Upper lobe of left lung (tissue), 6 donors: ENCODE measurements at regions not wholly inside any gene's neighbourhood (a gene's known extent, or its start where the extent isn't known, plus 50 kb on each side); places are given as distances from the start of the nearest gene placed in this dataset.

Experiments
- ATAC-seq, 2 donors: fragments of 200-7000 bp; cut with Tn5 transposase; one replicate each; pipeline ENCODE4 v1.9.1; 2022; ENCODE audit warnings: mild to moderate bottlenecking in 2 of 2, moderate library complexity in 2 of 2; ENCODE audit not compliant: low FRiP score in 2 of 2
- DNase-seq, 2 donors: peaks; one replicate each; pipeline ENCODE4 v3.0.0-alpha.2; 2019 to 2020
- H3K27ac ChIP-seq, 4 donors: fragments of 200-600 bp; sonication (generic); one replicate each; pipeline ENCODE4 v1.5.1; 2016 to 2019
- H3K27me3 ChIP-seq, 4 donors: fragments of 200-600 bp; sonication (generic); one replicate each; pipeline ENCODE4 v1.5.1; 2017 to 2019
- H3K36me3 ChIP-seq, 4 donors: fragments of 200-600 bp; sonication (generic); one replicate each; pipeline ENCODE4 v1.5.1; 2016 to 2019
- H3K4me1 ChIP-seq, 4 donors: fragments of 200-600 bp; sonication (generic); one replicate each; pipeline ENCODE4 v1.5.1; 2018 to 2019
- H3K4me3 ChIP-seq, 4 donors: fragments of 200-600 bp; sonication (generic); one replicate each; pipeline ENCODE4 v1.5.1; 2017 to 2019; ENCODE audit warnings: mild to moderate bottlenecking in 2 of 4, moderate library complexity in 1 of 4
- H3K9me3 ChIP-seq, 4 donors: fragments of 200-600 bp; sonication (generic); one replicate each; pipeline ENCODE4 v1.5.1; 2018 to 2019
- CTCF ChIP-seq, 6 experiments: fragments of 450-650 bp in 4 of 6; fragments of 200-600 bp in 2 of 6; sonication (generic) in 2 of 6; IDR thresholded peaks; one replicate each; pipeline ENCODE4 v1.5.1; 2016 to 2019; ENCODE audit warnings: antibody characterized with exemption in 6 of 6
- EP300 ChIP-seq, 4 donors: sonication (generic); formaldehyde crosslinking; IDR thresholded peaks; one replicate each; pipeline ENCODE4 v1.5.1; 2017; ENCODE audit warnings: antibody characterized with exemption in 4 of 4, control low read depth in 2 of 4
- POLR2A ChIP-seq, 4 donors: fragments of 450-650 bp; IDR thresholded peaks; one replicate each; pipeline ENCODE4 v1.5.1; 2016 to 2017; ENCODE audit warnings: antibody characterized with exemption in 4 of 4, mild to moderate bottlenecking in 2 of 4
- POLR2AphosphoS5 ChIP-seq, 2 donors: sonication (generic); formaldehyde crosslinking; IDR thresholded peaks; one replicate each; pipeline ENCODE4 v1.5.1; 2017; ENCODE audit warnings: antibody characterized with exemption in 2 of 2
- WGBS, 2 donors: methylation state at CpG; one replicate each; pipeline ENCODE4 v1.1.5; 2017 to 2018; 5-methylcytosine and 5-hydroxymethylcytosine counted together
- donor health status: DM: no; HTN: no; CAD: no; lungs with moderate emphysema.
- donor health status: DM: no; HTN: yes; CAD: no; lungs with severe emphysema.

- no peaks in the 10 kb centered on the region for H3K9me3 ChIP-seq
- H3K27ac ChIP-seq, result no peak overlapping the region
- whole genome bisulfite sequencing, 2 donors, result 69% methylated on average over 3 of the region's 3 CpGs
- ATAC-seq (peak in 1 of 2 donors; percentile 53), DNase-seq (no peak)
- no peaks in the 10 kb centered on the region for H3K4me1 ChIP-seq
- TF ChIP-seq POLR2AphosphoS5 (IDR thresholded peaks at IDR 0.05), result no peak
- no peak for TF ChIP-seq POLR2A (IDR thresholded peaks at IDR 0.05)
- no peak for TF ChIP-seq EP300 (IDR thresholded peaks at IDR 0.05)
- peak in 4 of 6 experiments; percentile 15 to 44 (median 29) for TF ChIP-seq CTCF (IDR thresholded peaks at IDR 0.05)
- H3K4me3 ChIP-seq, result no peak overlapping the region
- H3K36me3 ChIP-seq, result no peaks in the 10 kb centered on the region
- no peaks in the 10 kb centered on the region for H3K27me3 ChIP-seq
These were observed 267.9 kb upstream of the PDE4D start for GRCh38 chr5:60161340-60161934.

GRCh38 chr5:60149081-60149480 is 255.6 kb upstream of the PDE4D start:
- TF ChIP-seq CTCF (IDR thresholded peaks at IDR 0.05), result no peak
- no peak for TF ChIP-seq EP300 (IDR thresholded peaks at IDR 0.05)
- TF ChIP-seq POLR2AphosphoS5 (IDR thresholded peaks at IDR 0.05), result no peak
- TF ChIP-seq POLR2A (IDR thresholded peaks at IDR 0.05), result no peak
- H3K27ac ChIP-seq, result no peak overlapping the region
- no peaks in the 10 kb centered on the region for H3K27me3 ChIP-seq
- H3K4me1 ChIP-seq, result no peaks in the 10 kb centered on the region
- no peaks in the 10 kb centered on the region for H3K36me3 ChIP-seq
- no peak overlapping the region for H3K4me3 ChIP-seq
- peaks cover 0 to 4% (median 0%) of the 10 kb centered on the region in 4 donors for H3K9me3 ChIP-seq
- ATAC-seq (no peak), DNase-seq (no peak)
- 59 to 89% methylated on average over 3 of the region's 3 CpGs for WGBS, 2 donors

GRCh38 chr5:60148366-60148765 is 254.8 kb upstream of the PDE4D start:
- H3K9me3 ChIP-seq, result peaks cover 0 to 4% (median 0%) of the 10 kb centered on the region in 4 donors
- H3K4me1 ChIP-seq, result no peaks in the 10 kb centered on the region
- ATAC-seq (no peak), DNase-seq (no peak)
- H3K27ac ChIP-seq, result no peak overlapping the region
- no peaks in the 10 kb centered on the region for H3K36me3 ChIP-seq
- no peak overlapping the region for H3K4me3 ChIP-seq
- TF ChIP-seq CTCF (IDR thresholded peaks at IDR 0.05), result no peak
- TF ChIP-seq POLR2AphosphoS5 (IDR thresholded peaks at IDR 0.05), result no peak
- no peak for TF ChIP-seq POLR2A (IDR thresholded peaks at IDR 0.05)
- TF ChIP-seq EP300 (IDR thresholded peaks at IDR 0.05), result no peak
- 86 to 92% methylated on average over 1 of the region's 1 CpG for WGBS, 2 donors
- H3K27me3 ChIP-seq, result no peaks in the 10 kb centered on the region

GRCh38 chr5:60147791-60148190 is 254.3 kb upstream of the PDE4D start:
- TF ChIP-seq POLR2A (IDR thresholded peaks at IDR 0.05) (no peak), CTCF (IDR thresholded peaks at IDR 0.05) (no peak), EP300 (IDR thresholded peaks at IDR 0.05) (no peak), POLR2AphosphoS5 (IDR thresholded peaks at IDR 0.05) (no peak)
- Histone ChIP-seq H3K27ac (no peak overlapping the region), H3K9me3 (peaks cover 0 to 4% (median 0%) of the 10 kb centered on the region in 4 donors)

GRCh38 chr5:60143942-60144549 is 250.5 kb upstream of the PDE4D start:
- H3K36me3 ChIP-seq, result no peaks in the 10 kb centered on the region
- no peak for TF ChIP-seq EP300 (IDR thresholded peaks at IDR 0.05)
- no peak for TF ChIP-seq POLR2AphosphoS5 (IDR thresholded peaks at IDR 0.05)
- TF ChIP-seq CTCF (IDR thresholded peaks at IDR 0.05), result no peak
- no peak for TF ChIP-seq POLR2A (IDR thresholded peaks at IDR 0.05)
- H3K27me3 ChIP-seq, result no peaks in the 10 kb centered on the region
- H3K9me3 ChIP-seq, result no peaks in the 10 kb centered on the region
- H3K27ac ChIP-seq, result no peak overlapping the region
- H3K4me1 ChIP-seq, result no peaks in the 10 kb centered on the region
- 68 to 72% methylated on average over 5 of the region's 5 CpGs for WGBS, 2 donors
- peak in 1 of 2 donors; percentile 26 for ATAC-seq
- DNase-seq, result no peak
- H3K4me3 ChIP-seq, result no peak overlapping the region

More at GRCh38 chr5:60147791-60148190, 254.3 kb upstream of the PDE4D start:
- H3K36me3 ChIP-seq, result no peaks in the 10 kb centered on the region
- no peaks in the 10 kb centered on the region for H3K27me3 ChIP-seq
- H3K4me1 ChIP-seq, result no peaks in the 10 kb centered on the region
- DNase-seq, result no peak
- no peak overlapping the region for H3K4me3 ChIP-seq
- no peak for ATAC-seq
